NCI-H2107 (cell line): ENCODE measurements at regions not wholly inside any gene's neighbourhood (a gene's known extent, or its start where the extent isn't known, plus 50 kb on each side); places are given as distances from the start of the nearest gene placed in this dataset.

ENCODE experiments used
- DNase-seq: peaks from one replicate; lab custom pipeline; 2025; lab: John Stamatoyannopoulos, UW

GRCh38 chr15:69530991-69531664 is 78.5 kb downstream of the RPLP1 start:
- DNase-seq, result no peak

- DNase-seq, result no peak
These were observed 79.0 kb downstream of the RPLP1 start for GRCh38 chr15:69531665-69532027.

DNA sequence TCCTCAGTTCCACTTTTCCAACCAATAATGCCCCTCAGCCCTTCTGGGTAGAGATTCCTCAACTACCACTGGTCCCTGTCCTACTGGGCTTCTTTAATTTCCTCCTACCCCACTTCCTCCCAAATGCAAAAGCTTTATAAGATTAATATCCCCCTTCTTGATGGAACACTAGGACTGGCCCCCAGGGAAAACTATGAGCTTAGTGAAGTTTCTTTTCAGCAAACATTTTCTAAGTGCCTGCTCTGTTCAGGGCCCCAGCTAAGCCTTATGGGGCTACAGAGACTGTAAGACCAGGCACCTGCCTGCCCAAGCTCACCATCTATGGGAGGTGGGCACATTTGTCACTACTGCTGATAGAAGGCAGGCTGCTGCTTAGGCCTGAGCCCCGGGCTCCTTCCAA is 79.4 kb downstream of the RPLP1 start:
- DNase-seq, result no peak

DNA sequence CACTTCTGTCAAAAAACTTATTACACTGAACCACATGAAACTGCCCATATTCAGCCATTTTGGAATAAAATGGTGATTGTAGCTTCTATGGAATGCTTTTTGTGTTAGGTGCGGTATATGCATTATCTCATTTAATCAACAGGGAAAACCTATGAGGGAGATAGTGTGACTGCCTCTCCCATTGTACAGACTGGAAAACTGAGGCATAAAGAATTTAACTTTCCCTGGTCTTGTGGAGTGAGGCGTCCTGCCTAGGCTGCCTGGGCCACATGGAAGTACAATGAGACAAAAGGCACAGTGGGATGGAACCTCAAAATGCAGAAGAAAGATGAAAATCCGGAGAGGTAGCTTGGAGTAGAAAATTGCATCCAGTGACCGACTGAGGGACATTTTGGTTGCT is 80.2 kb downstream of the RPLP1 start:
- no peak for DNase-seq

DNA sequence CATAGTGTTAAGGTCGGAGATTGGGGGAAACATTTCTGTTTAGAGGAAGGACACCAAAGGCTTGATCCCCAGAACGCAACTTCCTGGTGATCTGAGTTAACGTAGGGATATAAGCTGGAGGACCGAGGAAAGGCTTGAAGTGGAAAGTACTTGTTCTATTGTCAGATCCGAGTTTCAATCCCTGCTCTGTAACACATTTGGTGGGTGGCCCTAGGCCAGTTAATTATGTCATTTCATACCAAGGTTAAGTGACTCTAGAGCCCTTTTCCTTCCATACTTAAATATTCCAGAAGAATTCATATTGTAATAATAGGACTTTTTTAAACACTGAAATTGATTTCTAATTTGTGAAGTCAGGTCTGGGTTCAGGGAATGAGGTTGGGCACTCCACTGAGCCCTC is 80.9 kb downstream of the RPLP1 start:
- no peak for DNase-seq

DNA sequence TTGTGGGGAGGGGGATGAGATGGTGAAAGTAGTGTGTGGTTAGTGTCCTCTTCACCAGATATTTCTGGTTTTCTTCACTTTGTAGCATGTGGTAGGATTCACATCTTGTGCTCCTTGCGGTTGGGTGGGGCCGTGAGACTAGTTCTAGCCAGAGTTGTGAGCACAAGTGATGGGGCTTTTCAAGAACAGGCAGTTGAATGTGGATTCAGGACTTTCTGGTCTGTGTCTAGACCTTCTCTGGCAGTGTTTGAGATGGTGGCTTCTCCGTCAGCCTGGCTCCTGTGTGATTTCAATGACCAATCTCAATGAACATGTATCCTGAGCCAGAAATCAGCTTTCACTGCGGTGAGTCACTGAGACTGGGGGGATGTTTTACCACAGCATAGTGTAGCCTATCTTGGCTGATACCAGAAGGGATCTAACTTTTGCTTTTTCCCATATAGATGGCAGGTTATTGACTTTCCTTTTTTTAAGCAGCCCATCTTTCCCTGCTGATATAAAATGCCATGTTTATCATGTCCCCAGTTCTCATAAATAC is 82.6 kb downstream of the RPLP1 start:
- no peak for DNase-seq

GRCh38 chr15:69535998-69536397 is 83.4 kb downstream of the RPLP1 start:
- DNase-seq, result no peak

GRCh38 chr15:69536726-69537512 is 84.3 kb downstream of the RPLP1 start:
- DNase-seq, result no peak

DNA sequence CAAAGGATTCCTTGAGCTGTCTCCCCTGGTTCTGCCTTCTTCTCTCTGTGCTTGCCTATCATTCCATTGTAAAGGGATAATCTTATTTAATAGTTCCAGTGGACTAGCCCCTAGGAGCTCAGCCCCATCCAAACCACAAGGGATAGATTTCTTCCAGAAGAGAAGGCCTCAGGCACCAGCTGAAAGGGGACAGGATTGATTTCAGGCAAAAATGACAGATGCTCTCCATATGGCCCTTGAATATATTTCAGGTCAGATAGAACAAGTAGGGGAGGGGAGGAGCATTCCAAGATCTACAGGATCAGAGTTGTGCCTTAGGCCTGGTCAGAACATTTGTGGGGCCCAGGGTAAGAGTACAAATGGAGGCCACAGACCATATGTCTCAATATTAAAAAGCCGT is 85.3 kb downstream of the RPLP1 start:
- DNase-seq, result no peak

DNA sequence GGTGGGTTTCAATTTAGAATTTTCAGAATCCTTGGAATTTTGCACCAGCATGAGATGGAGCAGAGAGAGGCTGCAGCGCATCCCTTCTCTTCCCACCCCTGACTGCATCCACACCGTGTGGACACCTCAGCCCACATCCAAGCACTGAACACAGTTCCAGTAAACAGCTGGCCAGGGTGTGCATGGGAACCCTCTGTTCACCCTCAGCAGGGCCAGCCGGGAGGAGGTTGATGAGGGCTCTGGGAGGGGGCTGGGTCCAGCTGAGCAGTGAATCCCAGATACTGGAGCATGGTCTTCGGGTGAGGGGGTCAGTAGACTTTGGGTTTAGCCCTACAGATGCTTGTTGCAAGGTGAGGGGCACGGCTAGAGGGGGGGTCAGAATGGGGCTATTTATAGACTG is 85.8 kb downstream of the RPLP1 start:
- DNase-seq, result no peak

GRCh38 chr15:69539345-69539744 is 86.7 kb downstream of the RPLP1 start:
- no peak for DNase-seq

DNA sequence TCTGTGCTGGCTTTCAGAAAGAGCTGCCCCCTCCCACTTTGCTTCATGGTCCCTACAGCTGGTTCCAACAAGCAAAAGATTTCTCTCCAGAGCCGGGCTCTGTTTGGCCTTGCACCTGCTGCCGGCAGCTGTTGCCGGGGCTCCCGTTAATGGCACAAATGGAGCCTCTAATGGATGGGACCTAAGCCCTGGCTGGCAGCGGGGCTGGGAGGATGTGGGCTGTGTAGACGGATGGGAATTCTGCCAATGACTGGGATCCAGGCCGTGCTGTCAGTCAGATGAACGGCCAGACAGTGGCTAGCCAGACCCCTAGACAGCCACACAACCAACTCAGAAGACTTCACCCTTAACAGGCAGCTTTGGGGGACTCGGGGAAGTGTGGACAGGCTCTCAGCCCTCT is 88.0 kb downstream of the RPLP1 start:
- no peak for DNase-seq

- no peak for DNase-seq
These were observed 89.4 kb downstream of the RPLP1 start for GRCh38 chr15:69542028-69542427.

DNA sequence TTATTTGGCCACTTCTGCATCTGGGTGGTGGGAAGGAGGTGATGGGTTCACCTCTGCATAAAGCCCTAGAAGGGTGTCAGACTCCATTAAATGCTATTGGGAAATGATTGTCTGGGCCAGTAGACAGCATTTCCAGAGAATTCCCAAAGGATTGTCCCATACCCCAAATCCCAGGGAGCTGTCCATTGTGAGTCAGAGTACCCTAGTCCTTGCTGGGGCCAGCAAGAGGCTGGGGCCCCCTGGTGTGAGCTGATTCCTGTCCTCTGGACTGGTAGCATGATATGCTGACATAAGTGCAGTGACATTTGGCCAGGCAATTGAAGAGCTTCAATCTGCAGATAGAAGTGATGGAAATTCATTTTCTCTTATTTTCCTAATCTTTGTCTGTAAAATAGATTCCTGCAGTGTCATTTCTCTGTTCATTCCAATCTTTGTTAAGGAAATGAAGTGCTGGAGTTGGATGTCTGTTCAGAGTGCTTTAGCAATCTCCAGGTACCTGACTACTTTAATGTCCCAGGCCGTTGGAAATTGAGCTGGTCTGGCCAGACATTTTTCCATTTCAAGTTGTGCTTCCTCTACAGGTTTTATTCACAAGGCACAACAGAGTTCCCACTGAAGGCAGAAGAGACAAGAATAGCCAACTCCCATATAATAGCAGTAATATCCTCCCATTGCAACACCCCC is 91.2 kb downstream of the RPLP1 start:
- DNase-seq, result no peak

DNA sequence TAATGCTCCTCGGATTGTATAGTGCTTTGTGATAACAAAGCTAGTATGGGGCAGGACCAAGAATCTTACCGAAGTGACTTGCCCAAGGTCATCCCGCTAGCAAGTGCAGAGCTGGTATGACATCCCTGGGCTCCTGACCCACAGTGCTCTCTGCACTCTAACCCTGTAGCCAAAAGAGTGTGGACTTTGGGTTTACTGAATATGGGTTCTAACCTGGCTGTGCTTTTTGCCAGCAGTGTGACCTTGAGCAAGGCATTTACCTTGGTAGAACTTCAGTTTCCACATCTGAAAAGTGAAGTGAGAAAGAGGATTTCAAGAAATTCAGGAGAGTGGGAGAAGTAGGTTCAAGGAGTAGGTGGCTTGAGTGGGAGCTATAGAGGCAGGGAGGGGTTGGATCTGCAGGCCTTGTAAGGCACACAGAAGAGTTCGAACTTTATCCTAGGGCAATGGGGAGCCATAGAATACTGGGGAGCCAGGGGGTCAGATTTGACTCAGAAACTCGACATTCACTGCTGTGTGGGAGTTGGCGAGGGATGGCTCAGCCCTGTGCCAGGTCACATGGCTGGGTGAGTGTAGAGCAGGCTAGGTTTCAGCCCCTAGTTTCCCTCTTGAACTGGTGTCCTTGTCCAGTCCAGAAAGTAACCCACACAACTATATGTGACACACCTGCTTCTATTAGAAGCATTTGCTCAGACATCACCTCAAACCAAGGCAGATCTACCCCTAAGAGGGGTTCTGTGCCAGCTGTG is 91.9 kb downstream of the RPLP1 start:
- DNase-seq, result no peak

DNA sequence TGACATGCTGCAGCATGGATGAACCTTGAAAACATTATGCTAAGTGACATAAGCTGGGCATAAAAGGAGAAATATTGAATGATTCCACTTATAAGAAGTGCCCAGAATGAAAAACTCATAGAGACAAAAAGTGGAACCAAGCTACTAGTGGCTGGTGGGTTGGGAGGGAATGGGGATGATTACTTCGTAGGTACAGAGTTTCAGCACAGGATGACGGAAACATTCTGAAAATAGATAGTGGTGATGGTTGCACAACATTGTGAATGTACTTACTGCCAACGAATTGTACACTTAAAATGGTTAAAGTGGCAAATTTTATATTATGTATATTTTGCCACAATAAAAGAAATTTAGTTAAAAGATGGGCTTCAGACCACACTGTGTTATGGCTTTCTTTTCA is 93.6 kb downstream of the RPLP1 start:
- no peak for DNase-seq

DNA sequence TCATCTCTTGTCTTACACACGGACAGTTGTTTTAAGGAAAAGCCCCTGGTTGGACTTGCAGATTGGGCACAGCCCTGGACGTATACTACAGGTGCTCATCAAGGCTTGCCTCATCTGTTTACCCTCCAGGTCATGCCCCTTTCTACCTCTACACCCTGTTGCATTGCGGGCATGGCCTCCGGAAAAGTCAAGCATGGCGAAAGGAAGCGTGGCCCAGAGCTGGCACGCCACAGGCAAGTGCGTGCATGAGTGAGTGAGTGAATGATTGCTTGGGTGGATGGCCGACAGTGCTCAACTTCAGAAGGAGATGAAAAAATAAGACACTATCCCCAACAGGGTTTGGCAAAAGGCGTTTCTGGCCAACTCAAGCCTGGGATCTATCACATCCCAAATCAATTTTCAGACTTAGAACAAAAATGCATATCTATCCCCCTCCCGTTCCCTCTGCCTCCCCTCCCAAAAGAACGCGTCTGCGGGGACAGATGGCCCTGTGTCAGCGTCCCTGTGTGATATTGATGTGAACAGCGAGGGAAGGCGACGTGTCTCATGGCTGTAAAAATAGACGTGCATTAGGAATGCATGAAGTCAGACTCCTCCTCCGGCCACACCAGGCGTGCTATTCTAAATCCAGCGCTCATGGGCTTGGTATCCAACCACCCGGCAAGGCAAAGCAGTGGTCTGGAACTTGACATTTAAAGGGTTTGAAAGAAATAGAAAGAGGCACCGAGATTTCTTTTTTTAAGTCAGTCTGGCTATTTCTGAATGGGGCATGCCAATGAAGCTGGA is 96.0 kb downstream of the RPLP1 start:
- DNase-seq, result no peak

- no peak for DNase-seq
These were observed 98.9 kb downstream of the RPLP1 start for GRCh38 chr15:69551391-69552056.

DNA sequence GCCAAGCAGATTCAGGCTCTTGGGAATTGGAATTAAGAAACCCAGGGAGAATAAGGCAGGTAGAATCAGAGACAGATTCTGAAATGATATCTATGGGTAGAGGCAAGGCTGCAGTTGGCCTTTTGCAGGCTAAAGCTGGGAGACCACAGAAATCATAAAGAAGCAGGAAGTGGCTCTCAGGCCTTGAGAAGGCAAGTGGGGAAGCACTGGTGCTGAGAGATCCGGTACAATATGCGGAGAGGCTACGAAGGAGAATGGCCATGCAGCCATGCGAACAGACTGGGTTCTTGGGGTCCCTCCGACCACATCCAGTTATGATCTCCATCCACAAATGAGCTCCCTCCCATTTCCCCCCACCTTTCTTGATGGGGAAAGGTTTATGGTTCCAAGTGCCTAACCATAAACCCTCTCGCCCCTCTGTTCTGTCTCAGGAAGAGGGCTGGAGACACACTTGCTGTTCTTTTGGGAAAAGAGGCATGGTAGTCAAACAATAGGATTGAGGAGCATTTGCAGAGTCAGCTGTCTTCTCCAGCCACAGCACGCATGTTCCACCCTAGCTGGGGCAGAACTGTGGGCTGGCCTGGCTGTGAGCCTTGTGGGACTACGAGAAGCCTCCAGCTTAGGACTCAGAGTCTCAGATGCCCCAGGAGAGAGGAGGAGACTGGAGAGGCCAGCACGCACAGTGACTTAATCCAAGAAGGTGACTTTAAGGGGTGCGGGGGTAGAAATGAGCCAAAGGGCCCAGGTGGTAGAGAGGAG is 99.6 kb downstream of the RPLP1 start:
- DNase-seq, result no peak

GRCh38 chr15:69553686-69554085 is 101.1 kb downstream of the RPLP1 start:
- no peak for DNase-seq
